A172 (cell line): ENCODE measurements at regions not wholly inside any gene's neighbourhood (a gene's known extent, or its start where the extent isn't known, plus 50 kb on each side); places are given as distances from the start of the nearest gene placed in this dataset.
A peak's percentile ranks its signal among the peaks of the same experiment; 100 is the strongest.
"Not testable (repeated sequence)": the region's sequence is repeated elsewhere in the genome, so short reads cannot be mapped to it uniquely, and the experiment has no call there.

Source experiments
- DNase-seq: peaks from one replicate; pipeline ENCODE4 v3.0.0-alpha.2; 2015; ENCODE audit warnings: low spot score

GRCh38 chr9:108277216-108277615, 578.6 kb downstream of the ACTL7B start:
- DNase-seq, result no peak

- DNase-seq, result no peak
Measured at GRCh38 chr9:108275906-108276305, 579.9 kb downstream of the ACTL7B start.

DNA sequence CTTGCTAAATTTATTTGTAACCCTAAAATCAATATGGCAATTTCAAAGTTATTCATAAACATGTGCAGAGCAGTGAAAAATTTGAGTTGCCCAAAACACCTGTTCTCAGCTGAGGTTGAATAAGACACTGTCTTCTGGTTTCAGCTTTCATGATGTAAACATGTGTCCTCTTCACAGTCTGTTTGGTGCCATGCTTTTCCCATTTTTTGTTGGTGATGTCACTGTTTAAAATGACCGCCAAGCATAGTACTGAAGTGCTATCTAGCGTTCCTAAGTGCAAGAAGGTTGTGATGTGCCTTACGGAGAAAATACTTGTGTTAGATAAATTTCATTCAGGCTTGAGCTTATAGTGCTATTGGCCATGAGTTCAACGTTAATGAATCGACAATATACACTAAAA, 580.8 kb downstream of the ACTL7B start:
- no peak for DNase-seq

- DNase-seq, result no peak
Measured at GRCh38 chr9:108273988-108274387, 581.8 kb downstream of the ACTL7B start.

- peak; percentile 82 for DNase-seq
Measured at GRCh38 chr9:108272349-108272899, 583.4 kb downstream of the ACTL7B start.

GRCh38 chr9:108271646-108272348, 584.0 kb downstream of the ACTL7B start:
- DNase-seq, result peak; percentile 63

DNA sequence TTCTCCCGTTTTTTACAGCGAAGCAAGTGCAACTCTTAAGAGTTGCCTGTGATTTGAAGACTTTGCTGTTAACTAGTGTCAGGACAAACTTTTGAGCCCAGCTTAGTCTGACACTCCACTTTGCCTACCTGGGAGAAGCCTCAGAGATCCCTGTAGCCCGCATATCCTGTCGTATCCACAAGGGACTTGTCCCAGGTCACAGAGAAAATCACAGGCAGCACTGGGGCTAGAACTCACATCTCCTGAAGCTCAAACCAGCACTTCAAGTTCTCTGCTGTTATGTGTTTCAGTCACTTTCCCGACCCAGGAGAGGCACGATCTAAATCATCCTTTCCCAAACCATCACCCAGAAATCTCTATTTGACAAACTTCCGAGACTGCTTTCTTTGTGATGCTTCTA, 584.5 kb downstream of the ACTL7B start:
- DNase-seq, result no peak

GRCh38 chr9:108270561-108270960, 585.2 kb downstream of the ACTL7B start:
- DNase-seq, result no peak

GRCh38 chr9:108270051-108270450, 585.7 kb downstream of the ACTL7B start:
- peak; percentile 66 for DNase-seq

- DNase-seq, result no peak
Measured at GRCh38 chr9:108269371-108269770, 586.4 kb downstream of the ACTL7B start.

DNA sequence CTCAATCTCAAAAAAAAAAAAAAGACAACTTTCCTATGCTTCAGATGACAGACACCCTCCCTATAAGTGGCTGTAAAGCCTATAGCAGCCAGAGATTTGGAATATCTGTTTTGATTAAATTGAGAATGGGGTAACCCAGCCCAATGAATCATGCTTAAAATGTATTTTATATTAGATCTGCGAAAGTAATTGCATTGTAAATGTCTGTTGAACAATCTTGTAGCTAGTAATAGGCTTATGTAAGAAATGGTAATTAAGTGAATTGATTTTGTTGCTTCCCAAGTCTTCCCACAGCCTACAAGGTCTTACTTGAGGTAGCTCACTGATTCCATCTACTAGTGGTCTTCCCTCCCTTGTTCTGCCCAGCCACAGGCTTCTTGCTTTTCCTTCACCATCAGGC, 590.7 kb downstream of the ACTL7B start:
- DNase-seq, result no peak

GRCh38 chr9:108264093-108264492, 591.7 kb downstream of the ACTL7B start:
- DNase-seq, result no peak

- no peak for DNase-seq
Measured at GRCh38 chr9:108262836-108263235, 593.0 kb downstream of the ACTL7B start.

DNA sequence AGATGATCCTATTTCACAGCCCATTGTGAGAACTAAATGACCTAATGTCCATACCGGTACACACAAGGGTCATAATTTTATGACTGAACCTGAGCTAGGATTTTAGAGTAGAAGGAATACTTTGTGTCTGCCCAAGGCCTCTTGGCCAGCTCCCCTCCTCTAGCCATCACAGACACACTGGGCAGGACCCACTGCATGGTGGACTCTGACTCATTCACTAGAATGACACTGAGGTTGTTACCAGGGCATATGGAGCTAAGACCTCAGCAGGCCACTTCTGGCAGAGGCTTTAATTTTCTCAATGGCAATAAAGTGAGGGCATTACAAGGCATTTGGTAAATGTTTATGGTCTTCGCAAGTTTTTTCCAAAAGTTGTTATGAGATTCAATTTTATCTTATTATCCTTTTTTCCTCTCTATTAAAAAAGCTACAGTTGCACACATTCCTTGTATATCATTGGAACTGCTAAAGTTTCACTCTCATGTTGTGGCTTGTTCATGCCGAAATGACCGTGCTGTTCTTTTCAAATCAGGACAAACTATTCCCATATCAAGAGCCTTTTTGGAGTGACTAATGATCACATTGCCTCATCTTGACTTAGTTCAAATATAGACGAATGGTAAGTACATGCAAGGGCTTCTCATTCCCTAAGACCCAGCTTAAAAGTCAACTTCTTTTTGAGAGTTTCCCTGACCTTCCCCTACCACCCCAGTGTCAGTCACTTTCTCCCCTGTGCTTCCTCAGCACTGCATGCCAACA, 595.7 kb downstream of the ACTL7B start:
- no peak for DNase-seq

GRCh38 chr9:108258640-108259039, 597.1 kb downstream of the ACTL7B start:
- DNase-seq, result no peak

GRCh38 chr9:108257382-108257781, 598.4 kb downstream of the ACTL7B start:
- DNase-seq, result no peak

- DNase-seq, result no peak
Measured at GRCh38 chr9:108254236-108254635, 601.5 kb downstream of the ACTL7B start.

DNA sequence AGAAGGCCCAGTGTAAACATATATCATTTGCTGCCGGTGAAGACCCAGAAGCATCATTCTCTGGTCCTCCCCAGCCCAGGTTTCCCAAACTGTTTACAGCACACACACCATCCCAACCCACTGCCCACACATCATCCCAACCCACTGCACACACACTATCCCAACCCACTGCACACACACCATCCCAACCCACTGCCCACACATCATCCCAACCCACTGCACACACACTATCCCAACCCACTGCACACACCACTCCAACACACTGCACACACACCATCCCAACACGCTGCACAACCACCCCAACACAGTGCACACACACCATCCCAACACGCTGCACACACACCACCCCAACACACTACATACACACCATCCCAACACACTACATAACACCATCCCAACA, 608.4 kb downstream of the ACTL7B start:
- DNase-seq, result not testable (repeated sequence)

DNA sequence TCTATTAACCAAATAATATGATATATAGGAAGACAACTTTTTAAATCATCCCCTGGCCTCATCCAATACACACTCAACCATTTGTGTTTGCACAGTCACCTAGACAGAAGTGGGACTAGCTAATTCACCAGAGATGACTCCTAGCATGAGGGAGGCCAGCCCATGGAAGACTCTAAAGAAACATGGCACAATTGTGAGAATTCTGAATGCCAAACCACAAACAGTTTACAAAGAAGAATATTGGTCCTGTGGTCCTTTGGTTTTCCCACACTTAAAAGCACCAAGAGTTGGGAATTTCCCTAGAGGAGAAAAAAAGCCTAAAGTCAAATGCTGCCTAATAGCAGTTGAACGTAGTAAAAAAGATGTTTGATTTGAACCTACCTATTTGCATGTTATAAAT, 609.9 kb downstream of the ACTL7B start:
- no peak for DNase-seq

DNA sequence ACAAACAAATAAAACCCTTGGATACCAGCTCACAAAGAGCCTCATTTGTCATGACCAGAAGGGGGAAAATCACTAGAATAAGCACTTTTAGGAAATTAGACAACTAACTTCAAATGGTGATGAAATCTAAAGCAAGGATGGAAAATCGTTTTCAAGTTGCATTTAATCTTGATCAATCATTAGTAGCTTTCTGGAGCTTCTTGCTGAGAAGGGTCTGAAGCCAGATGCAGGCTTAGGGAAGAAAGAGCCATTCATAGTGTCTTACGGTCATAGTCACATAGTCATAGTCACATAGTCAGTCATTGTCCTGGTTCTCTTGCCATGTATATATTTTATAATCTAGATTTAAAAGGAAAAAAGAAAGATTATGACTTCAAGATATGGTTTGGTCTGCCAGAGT, 610.5 kb downstream of the ACTL7B start:
- DNase-seq, result no peak

DNA sequence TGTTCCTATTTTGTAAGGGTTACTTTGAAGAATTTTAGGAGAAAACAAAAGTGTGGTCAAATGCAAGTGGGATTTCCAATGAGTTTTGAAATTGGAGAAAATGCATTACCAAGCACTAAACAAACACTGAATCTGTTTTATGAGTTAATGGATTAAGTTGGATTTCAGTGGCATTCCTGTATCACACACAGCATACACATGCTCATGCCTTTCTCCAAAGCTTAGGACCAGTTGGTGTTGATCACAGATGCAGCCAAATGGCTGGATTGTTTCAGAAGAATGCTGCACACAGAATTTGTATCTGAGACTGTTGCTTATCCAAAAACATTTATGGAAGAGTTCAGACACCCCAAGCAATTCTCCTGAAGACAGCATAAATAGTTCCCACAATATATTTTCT, 611.1 kb downstream of the ACTL7B start:
- DNase-seq, result no peak

GRCh38 chr9:108241384-108242073, 614.3 kb downstream of the ACTL7B start:
- no peak for DNase-seq
